Endothelial cell of hepatic sinusoid (primary cell): ENCODE measurements at regions not wholly inside any gene's neighbourhood (a gene's known extent, or its start where the extent isn't known, plus 50 kb on each side); places are given as distances from the start of the nearest gene placed in this dataset.

Source experiments
- in situ Hi-C: cut with HindIII; loops from 2 replicates; pipeline ENCODE4 v1.10.0; 2017; ENCODE audit warnings: low sequenced_read_pairs

GRCh38 chr13:29676535-29676934 lies 81.0 kb upstream of the SLC7A1 start:
- in situ Hi-C loops, result no loop called here

- in situ Hi-C loops, result no loop called here
These were observed 79.0 kb upstream of the SLC7A1 start for GRCh38 chr13:29674532-29674931.

- in situ Hi-C loops, result no loop called here
These were observed 69.1 kb upstream of the SLC7A1 start for GRCh38 chr13:29664591-29664990.

- in situ Hi-C loops, result no loop called here
These were observed 59.5 kb upstream of the SLC7A1 start for GRCh38 chr13:29654843-29655547.

- in situ Hi-C loops, result no loop called here
These were observed 58.9 kb upstream of the SLC7A1 start for GRCh38 chr13:29654384-29654783.

- in situ Hi-C loops, result no loop called here
These were observed 53.3 kb upstream of the SLC7A1 start for GRCh38 chr13:29648760-29649159.
